HG03064 (cell line): ENCODE measurements at regions not wholly inside any gene's neighbourhood (a gene's known extent, or its start where the extent isn't known, plus 50 kb on each side); places are given as distances from the start of the nearest gene placed in this dataset.

ENCODE experiments used
- ATAC-seq: cut with Tn5 transposase; IDR thresholded peaks from one replicate; pipeline ENCODE4 v1.9.1; 2021; ENCODE audit warnings: low read depth; ENCODE audit not compliant: unreplicated experiment

DNA sequence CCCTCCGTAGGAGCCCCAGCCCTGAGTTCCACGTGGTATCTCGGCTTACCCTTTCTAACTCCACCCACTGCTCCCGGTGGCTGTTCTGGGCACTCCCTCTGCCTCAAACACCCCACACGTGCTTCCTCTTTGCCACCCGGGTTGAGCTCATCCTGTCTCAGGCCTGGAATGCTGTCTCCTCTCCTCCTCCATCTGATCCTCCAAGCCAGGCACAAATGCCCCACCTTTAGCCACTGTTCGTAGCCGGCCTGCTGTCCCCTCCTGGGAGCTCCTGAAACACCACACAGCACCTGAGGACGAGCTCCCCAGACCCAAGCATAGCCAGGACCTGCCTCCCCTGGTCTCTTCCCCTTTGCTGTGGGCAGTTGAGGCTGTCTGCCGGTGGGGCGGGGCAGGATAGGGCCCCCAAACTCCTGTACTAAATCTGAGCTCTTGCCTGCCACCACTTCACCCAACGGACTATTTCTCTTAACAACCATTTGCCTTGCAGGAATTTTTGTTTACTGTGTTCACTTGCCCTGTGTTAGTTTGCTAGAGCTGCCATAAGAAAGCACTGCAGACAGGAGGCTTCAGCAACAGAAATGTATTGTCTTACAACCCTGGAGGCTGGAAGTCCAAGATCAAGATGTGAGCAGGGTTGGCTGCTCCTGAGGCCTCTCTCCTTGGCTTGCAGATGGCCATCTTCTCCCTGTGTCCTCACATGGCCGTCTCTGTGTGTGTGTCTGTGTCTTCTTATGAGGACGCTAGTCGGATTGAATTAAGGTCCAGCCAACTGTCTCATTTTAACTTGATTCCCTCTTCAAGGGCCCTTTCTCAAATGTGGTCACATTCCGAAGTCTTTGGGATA, 58.3 kb upstream of the SHH start:
- ATAC-seq, result no peak

DNA sequence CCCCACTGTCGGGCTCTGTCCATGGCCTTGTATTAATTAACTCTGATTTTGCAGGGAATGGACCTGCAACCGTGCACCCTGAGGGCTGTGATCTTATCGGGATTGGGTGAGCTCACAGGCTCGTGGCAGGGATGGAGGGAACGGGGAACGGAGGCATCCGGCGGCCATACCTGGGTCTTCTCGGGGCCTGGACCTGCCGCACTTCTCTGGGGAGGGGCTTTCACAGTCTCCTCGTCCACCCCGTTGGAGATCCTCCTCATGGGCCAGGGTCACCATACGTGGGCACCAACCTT, 57.5 kb upstream of the SHH start:
- no peak for ATAC-seq

DNA sequence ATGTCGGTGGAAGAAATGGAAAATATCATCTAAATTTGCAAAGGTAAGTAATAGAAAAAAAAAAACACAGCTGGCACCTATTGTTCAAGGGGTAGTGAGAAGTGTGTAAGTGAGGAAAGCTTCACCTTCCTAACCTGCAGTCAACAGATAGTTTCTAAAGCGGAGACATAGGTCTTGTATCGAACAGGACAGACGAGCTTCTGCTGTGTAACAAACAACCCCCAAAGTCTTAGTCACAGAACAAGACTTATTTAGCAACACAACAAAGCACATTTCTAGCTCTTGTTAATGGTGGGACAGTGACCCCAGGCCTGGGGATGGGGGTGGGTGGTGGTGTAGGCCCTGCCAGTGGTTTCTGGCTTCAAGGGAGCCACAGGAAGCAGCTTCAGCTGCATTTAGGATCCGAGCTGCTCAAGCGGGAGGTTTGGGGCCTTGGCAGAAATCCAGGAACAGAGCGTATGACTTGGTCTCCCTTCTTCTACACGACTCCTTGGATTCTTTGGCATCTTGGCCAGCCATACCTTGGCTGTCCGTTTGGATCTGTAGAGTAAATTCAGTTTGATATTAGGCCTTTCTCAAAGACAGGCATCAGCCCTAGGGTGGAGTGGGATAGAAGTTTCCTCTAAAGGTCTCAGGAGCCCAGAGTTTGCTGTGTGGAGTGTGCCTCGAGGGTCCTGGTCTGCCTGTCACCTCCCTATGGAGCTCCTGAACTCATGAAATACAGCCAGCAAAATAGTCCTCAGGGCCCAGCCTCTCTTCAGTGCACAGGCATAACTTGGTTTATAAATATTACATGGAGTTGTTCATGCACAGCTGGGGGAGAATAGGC, 56.9 kb upstream of the SHH start:
- ATAC-seq, result no peak

DNA sequence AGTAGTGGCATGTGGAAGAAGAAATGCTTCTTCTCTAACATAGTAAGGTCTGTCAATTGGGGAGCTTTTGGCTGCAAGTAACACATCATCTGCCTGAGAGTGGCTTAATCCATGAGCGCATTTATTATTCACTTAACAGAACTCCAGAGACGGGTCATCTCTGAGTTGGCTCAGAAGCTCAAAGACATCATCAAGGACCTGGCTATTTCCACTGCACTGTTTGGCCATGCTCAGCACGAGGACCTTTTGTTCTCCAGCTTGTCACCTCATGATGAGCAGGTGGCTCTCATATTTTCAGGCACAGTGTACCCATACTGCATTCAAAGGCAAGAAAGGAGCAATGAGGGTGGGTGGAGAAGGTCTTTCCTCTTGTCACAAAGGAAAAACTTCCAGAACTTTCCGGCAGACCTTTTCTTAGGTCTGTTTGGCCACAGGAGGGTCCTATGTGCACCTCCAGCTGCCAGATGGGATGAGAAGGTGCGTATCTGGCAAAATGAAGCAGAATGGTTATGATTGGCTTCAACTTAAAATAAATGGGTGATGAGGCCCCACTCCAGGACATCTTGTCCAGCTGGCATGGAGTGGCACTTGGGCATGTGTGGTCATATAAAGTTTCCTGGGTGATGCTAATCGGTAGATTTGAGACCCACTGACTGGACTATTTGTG, 55.6 kb upstream of the SHH start:
- no peak for ATAC-seq

DNA sequence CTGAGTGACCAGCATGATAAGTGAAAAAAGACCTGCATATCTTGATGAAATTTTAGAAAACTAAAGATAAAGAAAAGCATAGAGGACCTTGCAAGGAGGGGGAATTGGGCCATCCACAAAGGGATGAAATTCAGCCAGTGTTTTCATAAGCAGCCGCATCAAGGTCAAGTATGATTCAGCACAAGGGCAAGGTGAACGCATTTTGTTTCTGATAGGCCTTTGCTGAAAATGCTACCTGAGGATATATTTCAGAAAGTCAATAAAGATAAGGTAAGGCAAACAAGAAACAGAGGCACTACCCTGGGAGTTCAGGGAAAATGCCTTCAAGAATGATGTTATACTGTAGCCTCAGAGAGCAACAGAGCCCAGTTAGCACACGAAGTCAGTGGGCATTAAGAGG, 55.0 kb upstream of the SHH start:
- ATAC-seq, result no peak

DNA sequence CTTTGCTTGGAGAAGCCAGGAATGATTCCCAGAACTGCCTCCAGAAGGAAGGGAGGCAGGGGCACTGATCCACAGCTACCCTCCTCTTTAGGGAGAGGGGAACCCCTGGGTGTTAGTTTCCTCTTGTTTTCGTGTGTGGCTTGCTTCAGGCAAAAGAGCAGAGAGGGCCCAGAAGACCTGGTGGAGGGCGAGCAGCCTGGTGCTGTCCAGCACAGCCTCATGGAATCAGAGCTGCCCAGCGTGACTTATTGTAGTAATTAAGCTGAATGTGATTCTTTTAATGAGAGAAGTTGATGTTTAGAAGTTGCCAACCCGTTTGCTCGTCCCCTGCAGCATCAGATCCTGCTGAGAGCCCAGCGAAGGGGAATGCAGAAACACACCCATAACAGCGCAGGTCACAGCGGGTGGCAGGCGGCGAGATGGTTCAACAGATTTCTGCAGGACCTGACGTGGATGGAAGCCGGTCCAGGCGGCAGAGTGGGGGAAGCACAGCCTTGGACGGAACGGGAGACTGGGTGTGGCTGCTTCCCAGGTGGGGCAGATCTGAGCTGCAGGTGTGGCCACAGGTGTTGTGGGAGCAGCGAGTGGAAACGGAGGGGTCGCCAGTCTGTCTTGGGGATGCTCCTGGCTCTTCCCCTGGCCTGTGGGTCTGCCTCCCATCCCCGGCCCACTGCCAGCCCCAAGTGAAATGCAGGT, 53.7 kb upstream of the SHH start:
- no peak for ATAC-seq

DNA sequence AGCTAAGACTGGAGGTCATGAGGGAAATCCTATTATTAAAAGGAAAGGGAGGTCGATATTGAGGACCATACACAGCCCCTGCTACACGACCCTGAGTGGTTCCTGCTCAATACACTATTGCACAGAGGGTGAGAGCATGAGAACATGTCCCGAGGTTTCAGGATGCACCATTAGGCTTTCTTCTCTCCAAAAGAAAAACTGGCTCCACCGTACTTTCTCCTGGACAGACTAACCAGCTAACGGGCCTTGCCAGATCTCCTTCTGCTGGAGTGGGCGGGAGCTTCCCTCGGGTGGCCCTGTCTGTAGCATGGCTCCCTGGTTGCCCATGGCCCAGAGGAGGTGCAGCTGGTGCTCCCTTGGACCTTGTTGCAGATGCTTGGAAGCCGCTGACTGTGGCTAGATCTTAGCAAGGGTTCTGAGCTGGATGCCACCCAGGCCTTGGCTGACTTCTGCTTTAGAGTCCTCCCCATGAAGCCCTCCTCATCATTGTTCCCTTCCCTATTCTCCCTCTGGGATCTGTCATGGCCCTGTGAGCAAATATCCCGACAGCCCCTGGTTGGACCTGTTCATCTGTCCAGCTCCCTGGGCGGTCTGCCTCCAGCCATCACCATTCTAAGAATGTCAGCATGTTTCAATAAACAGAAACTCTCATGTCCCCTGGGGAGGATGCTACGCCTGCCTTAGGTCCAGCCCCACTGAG, 52.9 kb upstream of the SHH start:
- no peak for ATAC-seq

DNA sequence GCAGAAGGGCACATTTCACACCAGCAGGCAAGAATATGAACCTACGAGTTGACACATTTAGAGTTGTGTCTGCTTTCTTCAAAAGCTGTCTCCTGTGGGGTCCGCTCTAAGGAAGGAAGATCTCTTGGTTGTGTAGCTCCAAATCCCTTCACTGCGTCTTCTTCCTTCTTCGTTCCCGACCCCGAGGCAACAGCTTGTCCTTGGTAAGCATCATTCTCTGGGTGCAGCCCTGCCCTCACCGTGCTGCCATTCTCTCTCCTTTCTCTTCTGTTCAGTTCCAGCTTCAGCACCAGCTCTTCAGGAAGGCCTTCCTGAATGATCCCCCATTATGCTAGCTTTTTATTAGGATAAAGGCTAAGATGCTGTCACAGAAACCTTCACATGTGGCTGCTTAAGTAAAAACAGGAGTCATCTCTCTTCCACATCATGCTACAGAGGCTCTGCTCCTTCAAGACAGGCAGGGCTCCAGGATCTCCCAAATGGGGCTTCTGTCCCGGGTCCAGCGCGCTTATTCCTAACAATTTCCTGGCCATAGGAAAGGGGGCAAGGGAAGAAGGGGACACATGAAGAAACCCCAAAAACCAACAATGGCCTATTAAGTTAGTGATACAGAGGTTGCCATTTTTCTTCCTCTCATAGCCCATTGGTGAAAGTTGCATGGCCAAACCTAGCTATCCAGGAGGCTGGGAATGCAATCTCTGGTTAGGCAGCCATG, 52.2 kb upstream of the SHH start:
- ATAC-seq, result no peak

DNA sequence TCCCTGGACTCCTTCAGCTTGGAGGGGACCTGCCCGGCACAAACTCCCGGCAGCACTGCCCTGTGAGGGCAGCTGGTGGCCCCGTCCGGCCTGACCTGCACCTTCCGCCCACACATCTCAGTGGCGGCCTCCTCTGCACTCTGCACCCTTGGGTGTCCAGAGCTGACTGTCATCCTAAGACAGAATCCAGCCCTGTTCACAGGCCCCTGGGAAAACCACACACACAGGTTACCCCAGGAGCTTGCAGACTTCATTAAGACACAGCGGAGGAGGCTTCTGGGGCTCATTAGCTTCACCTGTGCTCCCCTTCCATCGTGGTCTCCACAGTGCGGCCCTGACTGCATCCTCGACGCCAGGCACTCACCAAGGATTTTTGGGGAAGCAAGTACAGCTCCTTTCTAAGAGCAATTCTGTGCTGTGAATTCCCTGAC, 51.5 kb upstream of the SHH start:
- ATAC-seq, result no peak

DNA sequence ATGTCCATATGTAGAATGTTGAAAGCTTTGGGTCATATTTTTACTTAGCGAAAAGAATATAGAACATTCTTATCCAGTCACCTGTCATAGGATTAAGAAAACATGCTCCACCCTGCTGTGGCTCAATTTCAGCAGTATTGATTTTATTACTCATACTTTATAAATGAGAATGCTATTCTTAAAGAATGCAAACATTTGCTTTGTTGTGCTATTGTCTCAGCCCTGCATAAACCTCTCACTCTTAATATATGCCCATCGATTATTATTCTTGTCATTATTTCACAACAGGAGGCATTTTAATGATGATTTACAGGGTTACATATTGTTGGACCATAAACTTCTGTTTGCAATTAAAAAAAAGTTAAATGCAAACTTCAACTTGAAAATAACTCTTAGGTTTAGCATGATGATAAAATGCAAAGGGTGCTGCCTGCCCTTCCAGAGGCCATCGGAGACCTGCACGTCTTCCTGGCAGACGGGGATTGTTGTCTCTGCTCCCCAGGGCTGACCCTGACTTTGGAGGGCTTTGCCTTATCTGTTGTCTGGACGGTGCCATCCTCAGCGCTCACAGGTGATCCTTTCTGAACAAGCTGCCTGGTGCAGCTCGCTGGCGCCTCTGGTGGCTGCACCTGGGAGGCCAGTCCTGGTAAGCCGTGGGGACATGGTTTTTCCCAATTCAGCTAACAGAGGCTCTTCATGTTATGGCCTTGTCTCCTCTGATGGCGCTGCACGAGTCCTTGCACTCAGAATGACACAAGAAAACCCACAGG, 50.0 kb upstream of the SHH start:
- ATAC-seq, result no peak
